WTC11 (cell line): ENCODE measurements at regions not wholly inside any gene's neighbourhood (a gene's known extent, or its start where the extent isn't known, plus 50 kb on each side); places are given as distances from the start of the nearest gene placed in this dataset.

ENCODE experiments used
- ATAC-seq: fragments of 200-7000 bp; cut with Tn5 transposase; 2 replicates; pipeline ENCODE4 v1.10.0; 2021; ENCODE audit warnings: mild to moderate bottlenecking, moderate library complexity
- CTCF ChIA-PET: fragments of 300-600 bp; sonication (Branson Sonifier 250); formaldehyde crosslinking; loops from one replicate; lab custom pipeline; 2021; ENCODE audit warnings: antibody characterized with exemption; lab: Charles Lee
- POLR2A ChIA-PET: fragments of 350-600 bp; sonication (Branson Sonifier 250); formaldehyde crosslinking; loops from one replicate; lab custom pipeline; 2021; ENCODE audit warnings: antibody characterized with exemption; lab: Charles Lee
- DNase-seq: peaks from one replicate; pipeline ENCODE4 v3.0.0; 2021; ENCODE audit warnings: low spot score
- H3K27ac Mint-ChIP-seq: 2 replicates; pipeline ENCODE4 v1.8.0; 2021; ENCODE audit warnings: mixed read lengths
- H3K27me3 Mint-ChIP-seq: 2 replicates; pipeline ENCODE4 v1.8.0; 2021; ENCODE audit warnings: low read depth, mild to moderate bottlenecking, moderate library complexity, mixed read lengths
- H3K36me3 Mint-ChIP-seq: 2 replicates; pipeline ENCODE4 v1.8.0; 2021; ENCODE audit warnings: mixed read lengths
- H3K4me1 Mint-ChIP-seq: 2 replicates; pipeline ENCODE4 v1.8.0; 2022; ENCODE audit warnings: mixed read lengths
- H3K4me3 Mint-ChIP-seq: 2 replicates; pipeline ENCODE4 v1.8.0; 2021; ENCODE audit warnings: mild to moderate bottlenecking, moderate library complexity, mixed read lengths
- H3K9me3 Mint-ChIP-seq: 2 replicates; pipeline ENCODE4 v1.8.0; 2021; ENCODE audit warnings: mixed read lengths
- AR ChIP-seq: fragments of 250-450 bp; sonication (Bioruptor Pico); IDR thresholded peaks from 2 replicates; pipeline ENCODE4 v1.9.0; 2021; ENCODE audit warnings: mild to moderate bottlenecking
- ATF1 ChIP-seq: sonication (generic); formaldehyde crosslinking; IDR thresholded peaks from 2 replicates; pipeline ENCODE4 v1.8.1; 2023; ENCODE audit warnings: mild to moderate bottlenecking, moderate library complexity, missing genetic modification reagents
- CREB1 ChIP-seq: sonication (generic); formaldehyde crosslinking; IDR thresholded peaks from 2 replicates; pipeline ENCODE4 v1.8.0; 2023; ENCODE audit warnings: mild to moderate bottlenecking, missing genetic modification reagents
- E2F4 ChIP-seq: sonication (generic); formaldehyde crosslinking; IDR thresholded peaks from 2 replicates; pipeline ENCODE4 v1.8.1; 2022; ENCODE audit warnings: low read depth, mild to moderate bottlenecking, moderate library complexity, missing genetic modification reagents, borderline replicate concordance
- ETV6 ChIP-seq: sonication (generic); formaldehyde crosslinking; IDR thresholded peaks from 2 replicates; pipeline ENCODE4 v1.8.1; 2022; ENCODE audit warnings: mild to moderate bottlenecking, missing genetic modification reagents
- GRHL2 ChIP-seq: fragments of 250-450 bp; sonication (Bioruptor Pico); IDR thresholded peaks from 2 replicates; pipeline ENCODE4 v1.8.0; 2022; ENCODE audit warnings: mild to moderate bottlenecking, moderate library complexity; ENCODE audit not compliant: insufficient replicate concordance, severe bottlenecking
- HMGXB4 ChIP-seq: sonication (generic); formaldehyde crosslinking; IDR thresholded peaks from 2 replicates; pipeline ENCODE4 v1.8.1; 2023; ENCODE audit warnings: mild to moderate bottlenecking, moderate library complexity, missing genetic modification reagents
- JUN ChIP-seq: sonication (generic); formaldehyde crosslinking; IDR thresholded peaks from 2 replicates; pipeline ENCODE4 v1.8.0; 2023; ENCODE audit warnings: mild to moderate bottlenecking, missing genetic modification reagents
- KAT7 ChIP-seq: sonication (generic); formaldehyde crosslinking; IDR thresholded peaks from 2 replicates; pipeline ENCODE4 v1.8.1; 2023; ENCODE audit warnings: missing genetic modification reagents, mild to moderate bottlenecking, borderline replicate concordance
- MXD4 ChIP-seq: fragments of 250-450 bp; sonication (Bioruptor Pico); IDR thresholded peaks from 2 replicates; pipeline ENCODE4 v1.8.0; 2021; ENCODE audit warnings: mild to moderate bottlenecking, moderate library complexity, borderline replicate concordance
- SMAD4 ChIP-seq: sonication (generic); formaldehyde crosslinking; IDR thresholded peaks from 2 replicates; pipeline ENCODE4 v1.8.0; 2022; ENCODE audit warnings: mild to moderate bottlenecking, missing genetic modification reagents
- TEAD1 ChIP-seq: sonication (generic); formaldehyde crosslinking; IDR thresholded peaks from 2 replicates; pipeline ENCODE4 v1.8.0; 2022; ENCODE audit warnings: mild to moderate bottlenecking, missing genetic modification reagents
- ZNF281 ChIP-seq: sonication (generic); formaldehyde crosslinking; IDR thresholded peaks from 2 replicates; pipeline ENCODE4 v1.8.0; 2023; ENCODE audit warnings: mild to moderate bottlenecking, missing genetic modification reagents
- TF ChIP-seq, protein P1 (sequence below): sonication (generic); formaldehyde crosslinking; IDR thresholded peaks from 2 replicates; pipeline ENCODE4 v1.8.0; 2022; ENCODE audit warnings: mild to moderate bottlenecking, missing genetic modification reagents

GRCh38 chr3:116974702-116975101, 265.1 kb downstream of the TUSC7 start:
- no peak for ATAC-seq
- Mint-ChIP-seq H3K4me1 (peaks cover 23% of the 10 kb centered on the region), H3K4me3 (no peak overlapping the region), H3K36me3 (no peaks in the 10 kb centered on the region), H3K27ac (no peak overlapping the region), H3K9me3 (peaks cover under 1% of the 10 kb centered on the region; the same call in 1 of the 2 replicates), H3K27me3 (no peaks in the 10 kb centered on the region)
- no peak for DNase-seq
- ChIA-PET CTCF (interaction anchor here (1.6 kb wide), 1 partner anchor 204 kb away, joined by 5 read pairs; no protein-coding TSS in a partner anchor), POLR2A (no interaction called here)
- TF ChIP-seq AR (CRISPR knock-in tag): no peak
- no peak for TF ChIP-seq HMGXB4 (CRISPR knock-in tag)
- TF ChIP-seq E2F4 (CRISPR knock-in tag): no peak
- no peak for TF ChIP-seq TEAD1 (CRISPR knock-in tag)
- no peak for TF ChIP-seq ETV6 (CRISPR knock-in tag)
- TF ChIP-seq MXD4: no peak
- no peak for TF ChIP-seq SMAD4 (CRISPR knock-in tag)
- TF ChIP-seq, protein P1, sequence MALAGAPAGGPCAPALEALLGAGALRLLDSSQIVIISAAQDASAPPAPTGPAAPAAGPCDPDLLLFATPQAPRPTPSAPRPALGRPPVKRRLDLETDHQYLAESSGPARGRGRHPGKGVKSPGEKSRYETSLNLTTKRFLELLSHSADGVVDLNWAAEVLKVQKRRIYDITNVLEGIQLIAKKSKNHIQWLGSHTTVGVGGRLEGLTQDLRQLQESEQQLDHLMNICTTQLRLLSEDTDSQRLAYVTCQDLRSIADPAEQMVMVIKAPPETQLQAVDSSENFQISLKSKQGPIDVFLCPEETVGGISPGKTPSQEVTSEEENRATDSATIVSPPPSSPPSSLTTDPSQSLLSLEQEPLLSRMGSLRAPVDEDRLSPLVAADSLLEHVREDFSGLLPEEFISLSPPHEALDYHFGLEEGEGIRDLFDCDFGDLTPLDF (CRISPR knock-in tag): no peak
- no peak for TF ChIP-seq GRHL2
- TF ChIP-seq KAT7: no peak

GRCh38 chr3:116977441-116977840, 267.9 kb downstream of the TUSC7 start:
- POLR2A ChIA-PET: no interaction called here
- CTCF ChIA-PET: no interaction called here
- no peaks in the 10 kb centered on the region for H3K9me3 Mint-ChIP-seq
- no peak overlapping the region for H3K27ac Mint-ChIP-seq
- DNase-seq (no peak), ATAC-seq (no peak)
- no peaks in the 10 kb centered on the region for H3K36me3 Mint-ChIP-seq
- H3K27me3 Mint-ChIP-seq: no peaks in the 10 kb centered on the region
- no peak overlapping the region for H3K4me3 Mint-ChIP-seq
- peaks cover 38% of the 10 kb centered on the region for H3K4me1 Mint-ChIP-seq
- TF ChIP-seq JUN (CRISPR knock-in tag): no peak
- TF ChIP-seq ATF1 (CRISPR knock-in tag): no peak
- no peak for TF ChIP-seq KAT7
- TF ChIP-seq CREB1: no peak
- TF ChIP-seq ZNF281 (CRISPR knock-in tag): no peak
